HG03439 (cell line): ENCODE measurements at regions not wholly inside any gene's neighbourhood (a gene's known extent, or its start where the extent isn't known, plus 50 kb on each side); places are given as distances from the start of the nearest gene placed in this dataset.
"Not testable (repeated sequence)": the region's sequence is repeated elsewhere in the genome, so short reads cannot be mapped to it uniquely, and the experiment has no call there.

Experiments
- ATAC-seq: cut with Tn5 transposase; IDR thresholded peaks from one replicate; pipeline ENCODE4 v1.9.1; 2021; ENCODE audit warnings: mild to moderate bottlenecking, moderate library complexity; ENCODE audit not compliant: unreplicated experiment

DNA sequence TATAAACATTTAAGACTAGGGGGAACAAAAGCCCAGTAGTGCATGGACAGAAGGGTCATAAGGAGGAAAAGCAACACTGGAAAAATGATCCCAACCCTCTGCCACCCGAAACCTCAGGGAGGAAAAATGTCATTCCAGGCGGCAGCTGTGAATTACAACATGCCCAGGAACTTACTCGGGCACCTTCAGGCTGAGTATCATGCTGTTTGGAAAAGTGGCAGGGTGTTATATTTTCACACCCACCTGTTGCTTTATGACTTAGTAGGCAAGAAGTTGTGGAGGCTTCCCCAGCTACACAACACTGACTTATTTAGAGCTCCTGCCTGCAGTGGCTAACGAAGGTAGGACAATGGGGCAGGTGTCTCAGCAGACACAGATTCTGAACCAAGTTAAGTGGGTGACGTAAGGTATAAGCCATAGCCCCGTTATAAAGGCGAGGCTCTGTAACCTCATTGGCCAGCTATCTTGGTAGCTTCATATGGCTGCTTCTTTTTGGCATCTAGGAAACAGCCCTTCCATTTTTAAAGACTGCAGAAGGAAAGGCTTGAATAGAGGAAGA, 96.1 kb upstream of the IFNG-AS1 start:
- ATAC-seq = no peak

- not testable (repeated sequence) for ATAC-seq
These were observed 88.8 kb upstream of the IFNG-AS1 start for GRCh38 chr12:67900418-67900817.

DNA sequence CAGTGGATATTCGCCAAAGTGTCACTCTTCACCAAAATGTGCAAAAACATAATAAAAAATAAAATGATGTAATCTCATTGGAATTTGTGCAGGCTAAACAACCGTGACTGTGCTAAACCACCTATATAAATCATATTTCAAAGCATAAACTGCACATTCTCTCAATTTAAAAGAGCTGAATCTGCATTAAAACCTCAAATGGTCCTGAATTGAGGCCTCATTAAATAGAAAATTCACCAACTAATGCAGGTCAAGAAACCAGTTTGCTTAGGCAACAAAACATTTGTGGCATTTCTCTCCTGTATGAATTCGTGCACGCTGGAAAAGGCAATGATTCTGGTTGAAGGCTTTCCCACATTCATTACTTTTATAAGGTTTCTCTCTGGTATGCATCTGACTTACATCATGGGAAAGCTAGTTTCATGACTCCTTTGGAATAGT, 80.1 kb upstream of the IFNG-AS1 start:
- no peak for ATAC-seq

DNA sequence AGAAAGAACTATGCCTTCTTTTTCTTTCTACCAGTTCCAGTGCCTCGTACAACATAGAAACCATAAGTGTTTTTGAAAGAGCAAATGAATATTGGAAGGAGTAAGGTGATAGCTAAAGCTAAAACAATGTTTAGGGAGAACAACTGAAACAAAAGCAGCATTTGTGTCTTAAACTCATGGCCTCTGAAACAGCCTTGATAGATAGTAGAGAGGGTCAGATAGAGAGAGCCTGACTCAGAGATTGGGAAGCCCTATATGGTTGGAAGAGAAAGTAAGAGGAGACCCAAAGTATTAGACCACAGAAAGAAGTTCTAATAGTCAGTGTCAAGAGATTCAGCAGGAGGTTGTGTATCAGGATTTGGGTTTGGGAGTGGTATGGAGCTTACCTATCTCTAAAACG, 79.6 kb upstream of the IFNG-AS1 start:
- no peak for ATAC-seq

- ATAC-seq = no peak
These were observed 78.6 kb upstream of the IFNG-AS1 start for GRCh38 chr12:67910360-67911274.

- ATAC-seq = no peak
These were observed 78.0 kb upstream of the IFNG-AS1 start for GRCh38 chr12:67911275-67911600.

DNA sequence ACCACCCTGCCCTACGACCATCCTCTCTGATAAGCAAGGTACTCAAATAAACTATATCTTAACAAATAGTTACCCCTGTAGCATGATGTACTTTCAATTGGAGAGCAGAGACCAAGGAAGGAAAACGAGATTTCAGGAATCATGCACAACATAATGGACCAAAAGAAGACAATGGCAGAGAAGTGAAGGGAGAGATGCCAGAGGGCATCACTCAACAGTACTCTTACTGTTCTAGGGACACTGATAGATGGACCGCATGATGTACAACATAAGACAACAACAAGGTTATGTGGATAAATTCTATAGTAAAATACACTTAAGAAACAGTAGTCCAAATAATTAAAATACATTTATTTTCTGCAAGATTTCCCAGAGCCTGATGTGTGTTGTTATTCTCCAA, 77.5 kb upstream of the IFNG-AS1 start:
- no peak for ATAC-seq

- ATAC-seq = no peak
These were observed 73.9 kb upstream of the IFNG-AS1 start for GRCh38 chr12:67915335-67915851.

DNA sequence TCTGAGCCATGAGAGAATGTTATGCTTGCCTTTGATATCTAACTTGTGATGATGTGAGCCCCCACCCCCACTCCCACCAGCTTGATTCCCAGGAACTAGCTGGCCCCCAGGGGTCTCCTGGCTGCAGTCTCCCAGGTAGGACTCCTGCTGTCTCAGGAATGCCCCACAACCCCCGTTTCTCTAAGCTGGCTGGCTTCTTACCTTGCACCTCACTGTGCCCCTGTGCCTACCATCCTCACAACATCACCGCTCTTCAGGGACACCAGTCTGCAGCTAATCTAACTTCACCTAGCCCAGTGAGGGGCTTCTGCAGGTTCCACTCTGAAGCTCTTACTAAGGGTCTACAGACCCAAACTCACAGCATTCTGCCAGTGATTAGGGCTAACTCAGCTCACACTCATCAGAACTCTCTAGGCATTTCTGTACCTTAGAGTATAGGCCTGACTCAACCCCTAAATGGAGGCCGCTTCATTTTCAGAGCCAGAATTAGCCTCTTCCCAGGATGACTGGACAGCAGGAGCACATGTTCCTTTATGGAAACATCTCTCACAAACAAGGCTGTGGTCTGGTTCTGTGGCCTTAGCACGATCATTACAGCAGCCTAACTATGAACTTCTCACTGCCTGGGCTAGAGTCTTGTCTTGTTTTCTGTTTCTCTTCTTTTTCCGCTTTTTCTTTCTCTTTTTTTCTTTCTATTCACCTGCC, 72.8 kb upstream of the IFNG-AS1 start:
- no peak for ATAC-seq

DNA sequence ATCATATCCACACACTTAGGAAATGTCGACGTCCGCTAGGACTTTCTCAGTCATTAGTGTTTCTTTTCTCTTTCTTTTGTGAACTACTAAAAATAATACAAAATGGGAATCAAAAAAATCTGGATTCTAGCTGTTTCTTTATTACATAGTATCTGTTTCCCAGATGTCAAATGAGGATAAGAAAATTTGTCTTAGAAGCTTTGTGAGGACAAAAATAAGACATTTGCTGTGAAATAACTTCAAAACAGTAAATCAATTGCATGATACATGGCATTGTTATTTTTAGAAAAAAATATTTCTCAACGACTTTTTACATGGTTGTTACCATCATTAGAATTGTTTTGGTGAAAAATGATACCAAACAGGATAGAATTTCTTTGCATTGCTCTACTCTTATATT, 71.4 kb upstream of the IFNG-AS1 start:
- no peak for ATAC-seq

GRCh38 chr12:67918441-67918840, 70.8 kb upstream of the IFNG-AS1 start:
- ATAC-seq = no peak

DNA sequence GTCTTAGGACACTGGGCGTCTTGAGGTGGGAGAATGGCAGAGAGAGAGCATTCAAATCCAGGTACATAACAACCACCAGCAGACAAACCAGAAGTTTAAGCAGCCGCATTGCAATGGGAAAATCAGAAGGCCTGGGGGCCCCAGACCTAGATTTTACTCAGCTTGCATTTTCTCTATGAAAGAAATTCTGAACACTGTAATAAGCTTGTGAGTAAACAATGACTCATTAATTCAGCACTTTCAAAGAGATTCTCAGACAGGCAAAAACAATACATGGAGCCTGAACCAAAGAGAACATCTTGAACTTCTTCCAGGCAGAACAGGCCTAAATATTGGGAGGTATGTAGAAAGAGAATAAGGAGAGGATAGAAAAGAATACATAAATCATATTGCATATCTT, 69.8 kb upstream of the IFNG-AS1 start:
- ATAC-seq = no peak

- no peak for ATAC-seq
These were observed 68.8 kb upstream of the IFNG-AS1 start for GRCh38 chr12:67920413-67920812.

DNA sequence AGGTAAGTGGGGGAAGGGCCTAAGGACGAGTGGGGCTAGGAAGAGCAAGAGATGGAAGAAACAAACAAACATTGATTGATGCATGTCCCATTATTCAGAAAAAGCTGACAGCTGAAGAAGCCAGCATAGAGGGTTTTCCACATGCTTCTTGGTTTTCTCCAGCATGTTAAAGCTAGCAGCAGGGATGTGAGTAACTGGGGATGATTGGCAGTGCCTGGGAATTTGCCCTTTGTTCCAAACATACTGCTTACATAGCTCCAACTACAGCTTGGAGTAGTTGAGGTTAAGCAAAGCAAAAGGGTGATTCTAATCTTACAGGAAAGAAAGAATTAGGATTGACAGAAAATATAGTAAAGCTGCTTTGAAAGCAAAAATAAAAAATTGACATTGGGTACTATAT, 68.0 kb upstream of the IFNG-AS1 start:
- no peak for ATAC-seq

DNA sequence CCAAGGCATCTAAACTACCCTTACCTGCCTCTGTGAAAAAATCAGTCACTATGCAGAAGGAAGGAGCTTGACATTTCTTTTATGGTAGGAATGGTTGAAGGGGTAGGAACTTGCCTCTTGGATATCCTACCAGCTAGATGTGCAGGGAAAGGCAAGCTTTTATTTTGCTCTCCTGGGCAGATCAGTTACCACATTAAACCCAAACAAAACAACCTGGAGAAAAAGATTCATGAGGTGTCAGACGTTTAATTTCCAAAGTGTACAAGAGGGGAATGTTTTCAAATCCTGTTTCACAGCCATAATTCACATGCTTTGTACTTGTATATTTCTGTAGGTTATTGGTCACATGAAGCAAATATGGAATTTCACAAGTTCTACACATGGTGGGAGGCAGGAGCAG, 67.0 kb upstream of the IFNG-AS1 start:
- no peak for ATAC-seq

- no peak for ATAC-seq
These were observed 64.2 kb upstream of the IFNG-AS1 start for GRCh38 chr12:67925077-67925476.

GRCh38 chr12:67925552-67925951, 63.7 kb upstream of the IFNG-AS1 start:
- no peak for ATAC-seq

GRCh38 chr12:67926063-67926462, 63.2 kb upstream of the IFNG-AS1 start:
- no peak for ATAC-seq

- ATAC-seq = no peak
These were observed 61.9 kb upstream of the IFNG-AS1 start for GRCh38 chr12:67927324-67927723.

DNA sequence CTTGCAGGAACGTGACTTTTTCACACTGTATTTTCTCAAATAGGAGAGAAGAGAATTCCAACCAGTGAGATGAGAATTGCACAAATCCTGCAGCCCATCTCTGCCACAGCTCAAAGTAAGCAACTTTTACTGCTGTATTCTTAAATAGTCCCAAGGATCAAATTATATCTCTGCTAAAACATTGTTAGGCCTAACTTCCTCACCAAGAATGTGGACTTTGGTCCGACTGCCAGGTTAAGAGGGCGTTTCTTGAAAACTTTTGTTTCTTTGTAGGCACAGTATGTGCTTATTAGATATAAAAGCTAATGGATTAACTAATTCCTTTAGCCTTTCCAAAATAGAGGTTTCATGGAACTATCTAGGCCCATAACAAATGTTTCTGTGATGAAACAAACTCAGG, 61.4 kb upstream of the IFNG-AS1 start:
- no peak for ATAC-seq

DNA sequence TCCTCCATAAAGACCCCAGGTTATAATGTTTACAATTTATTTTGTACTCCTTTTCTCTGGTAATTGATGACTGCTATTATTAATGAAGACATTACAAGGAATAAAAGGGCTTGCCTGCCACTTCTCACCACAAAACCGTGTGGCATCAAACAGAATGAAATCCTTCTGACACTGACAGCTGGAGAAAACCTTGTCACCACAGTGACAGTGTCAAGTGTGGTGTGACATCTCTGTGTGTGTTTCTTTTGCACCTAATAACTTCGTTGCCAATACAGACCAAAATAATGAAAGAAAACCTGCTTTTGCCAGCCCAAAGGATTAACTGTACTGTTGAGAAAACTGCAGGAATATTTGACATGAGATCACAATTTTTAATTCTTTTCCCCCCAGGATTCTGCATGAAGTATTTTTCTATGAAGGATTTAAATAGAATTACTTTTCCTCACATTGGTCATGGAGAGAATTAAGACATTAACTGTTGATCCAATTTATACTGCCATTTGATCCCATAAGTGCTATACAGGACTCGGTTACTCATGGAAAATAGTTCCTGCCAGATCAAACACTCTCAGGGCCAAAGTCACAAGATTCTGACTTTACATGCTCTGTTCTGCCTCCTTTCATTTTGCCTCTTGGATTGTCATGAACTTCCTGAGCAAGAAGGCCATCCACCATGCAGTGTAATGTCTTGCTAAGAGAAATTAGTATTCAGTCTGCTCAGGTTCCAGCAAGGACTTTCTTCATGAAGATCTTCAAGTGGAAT, 60.4 kb upstream of the IFNG-AS1 start:
- ATAC-seq = no peak
